Fibroblast of lung (primary cell): ENCODE measurements at regions not wholly inside any gene's neighbourhood (a gene's known extent, or its start where the extent isn't known, plus 50 kb on each side); places are given as distances from the start of the nearest gene placed in this dataset.

Experiments
- DNase-seq, 2 donors: peaks; one replicate each; pipeline versions ENCODE4 v3.0.0 to v3.0.0-alpha.2; 2010; ENCODE audit warnings: low read depth in 2 of 2
- H2AFZ ChIP-seq: 2 replicates; pipeline ENCODE4 v1.5.1; 2012; ENCODE audit warnings: low read length, control low read depth, inconsistent platforms
- H3K27ac ChIP-seq: 2 replicates; pipeline ENCODE4 v1.5.1; 2011; ENCODE audit warnings: low read length, control low read depth; ENCODE audit not compliant: insufficient read depth
- H3K27me3 ChIP-seq: 2 replicates; pipeline ENCODE4 v1.5.1; 2011; ENCODE audit warnings: mild to moderate bottlenecking, low read length; ENCODE audit not compliant: control insufficient read depth, insufficient read depth
- H3K36me3 ChIP-seq: 2 replicates; pipeline ENCODE4 v1.5.1; 2011; ENCODE audit warnings: low read length; ENCODE audit not compliant: control insufficient read depth, insufficient read depth
- H3K4me1 ChIP-seq: 2 replicates; pipeline ENCODE4 v1.5.1; 2011; ENCODE audit warnings: low read length; ENCODE audit not compliant: control insufficient read depth, insufficient read depth; ENCODE audit errors: extremely low read depth
- H3K4me2 ChIP-seq: 2 replicates; pipeline ENCODE4 v1.5.1; 2011; ENCODE audit warnings: low read length, control low read depth; ENCODE audit not compliant: insufficient read depth; ENCODE audit errors: extremely low read depth
- H3K4me3 ChIP-seq, 4 experiments: fragments of 200-600 bp in 1 of 4; sonication (generic) in 1 of 4; replicated peaks in 1 of 4; 2 replicates each; pipeline ENCODE4 v1.5.1; 2011 to 2016; ENCODE audit warnings: low read length in 4 of 4, low read depth in 3 of 4, mild to moderate bottlenecking in 3 of 4, control low read depth in 2 of 4, inconsistent platforms in 1 of 4, mixed read lengths in 1 of 4; ENCODE audit not compliant: insufficient read depth in 1 of 4; ENCODE audit errors: control extremely low read depth in 1 of 4
- H3K79me2 ChIP-seq: 2 replicates; pipeline ENCODE4 v1.5.1; 2012; ENCODE audit warnings: mild to moderate bottlenecking, low read length, inconsistent platforms; ENCODE audit not compliant: control insufficient read depth, insufficient read depth
- H3K9ac ChIP-seq: 2 replicates; pipeline ENCODE4 v1.5.1; 2011; ENCODE audit warnings: mild to moderate bottlenecking, low read length, control low read depth; ENCODE audit not compliant: insufficient read depth
- H3K9me3 ChIP-seq: 2 replicates; pipeline ENCODE4 v1.5.1; 2012; ENCODE audit warnings: low read depth, low read length; ENCODE audit not compliant: control insufficient read depth, insufficient read depth
- H4K20me1 ChIP-seq: 2 replicates; pipeline ENCODE4 v1.5.1; 2011; ENCODE audit warnings: low read length; ENCODE audit not compliant: control insufficient read depth, insufficient read depth; ENCODE audit errors: extremely low read depth
- CTCF ChIP-seq, 2 donors: IDR thresholded peaks in 1 of 2; conservative IDR thresholded peaks in 1 of 2; 1 replicate in 1 of 2; 2 replicates in 1 of 2; pipeline ENCODE4 v1.5.1; 2011 to 2012; ENCODE audit warnings: low read length in 2 of 2, control low read depth in 1 of 2, inconsistent platforms in 1 of 2, low read depth in 1 of 2, mild to moderate bottlenecking in 1 of 2
- EZH2 ChIP-seq: IDR thresholded peaks from 2 replicates; pipeline ENCODE4 v1.5.1; 2012; ENCODE audit warnings: low read length, control low read depth, mild to moderate bottlenecking; ENCODE audit errors: missing control alignments

DNA sequence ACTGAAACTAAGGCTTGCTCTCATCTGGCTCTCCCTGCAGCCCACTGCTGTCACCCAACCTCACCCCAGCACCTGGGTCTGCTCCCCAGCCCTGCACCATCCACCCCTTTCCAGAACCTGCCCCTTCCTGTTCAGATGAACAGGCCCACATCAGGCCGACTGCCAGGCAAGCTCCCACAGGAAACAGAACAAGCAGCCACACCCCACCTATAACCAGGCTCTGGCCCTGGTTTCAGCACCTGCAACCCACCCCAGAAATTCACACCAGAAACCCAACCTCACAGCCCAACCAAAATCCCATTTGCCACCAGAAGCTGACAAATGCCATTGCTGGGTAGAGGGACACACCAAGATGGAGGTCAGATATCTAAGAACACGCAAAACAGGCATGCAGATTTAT lies 159.2 kb upstream of the ID2 start:
- no peak overlapping the region for H3K4me3 ChIP-seq
- H3K36me3 ChIP-seq, result no peaks in the 10 kb centered on the region
- TF ChIP-seq EZH2, result no peak
- no peak for TF ChIP-seq CTCF (conservative IDR thresholded peaks at IDR 0.05 in 1 of 2, IDR thresholded peaks at IDR 0.05 in 1 of 2; ENCODE audit: low read depth in 1 of 2, low read length in 2 of 2)
- no peak overlapping the region for H3K4me2 ChIP-seq
- no peak overlapping the region for H3K27ac ChIP-seq
- peaks cover 3% of the 10 kb centered on the region for H3K27me3 ChIP-seq
- H3K9me3 ChIP-seq, result no peaks in the 10 kb centered on the region
- no peaks in the 10 kb centered on the region for H4K20me1 ChIP-seq
- no peaks in the 10 kb centered on the region for H3K4me1 ChIP-seq
- H3K79me2 ChIP-seq, result no peaks in the 10 kb centered on the region
- H3K9ac ChIP-seq, result no peak overlapping the region
- H2AFZ ChIP-seq, result no peak overlapping the region
- DNase-seq, result no peak

- H3K4me2 ChIP-seq, result no peak overlapping the region
- H3K27ac ChIP-seq, result no peak overlapping the region
- no peaks in the 10 kb centered on the region for H3K9me3 ChIP-seq
- H3K4me3 ChIP-seq, result no peak overlapping the region
- no peak for DNase-seq
- H4K20me1 ChIP-seq, result no peaks in the 10 kb centered on the region
- no peak overlapping the region for H3K9ac ChIP-seq
- no peaks in the 10 kb centered on the region for H3K36me3 ChIP-seq
- H3K79me2 ChIP-seq, result no peaks in the 10 kb centered on the region
- TF ChIP-seq CTCF (conservative IDR thresholded peaks at IDR 0.05 in 1 of 2, IDR thresholded peaks at IDR 0.05 in 1 of 2; ENCODE audit: low read depth in 1 of 2, low read length in 2 of 2) (no peak), EZH2 (no peak)
- peaks cover 3% of the 10 kb centered on the region for H3K27me3 ChIP-seq
- H3K4me1 ChIP-seq, result no peaks in the 10 kb centered on the region
- no peak overlapping the region for H2AFZ ChIP-seq
Observed at GRCh38 chr2:8524388-8524787, 157.5 kb upstream of the ID2 start.

- H3K9ac ChIP-seq, result no peak overlapping the region
- no peaks in the 10 kb centered on the region for H3K36me3 ChIP-seq
- no peak overlapping the region for H3K4me3 ChIP-seq
- no peak overlapping the region for H2AFZ ChIP-seq
- no peak for TF ChIP-seq EZH2
- TF ChIP-seq CTCF (conservative IDR thresholded peaks at IDR 0.05 in 1 of 2, IDR thresholded peaks at IDR 0.05 in 1 of 2; ENCODE audit: low read depth in 1 of 2, low read length in 2 of 2), result no peak
- no peak for DNase-seq
- H3K27me3 ChIP-seq, result peaks cover 3% of the 10 kb centered on the region
- H3K4me1 ChIP-seq, result no peaks in the 10 kb centered on the region
- H3K27ac ChIP-seq, result no peak overlapping the region
- H3K4me2 ChIP-seq, result no peak overlapping the region
- H4K20me1 ChIP-seq, result no peaks in the 10 kb centered on the region
- no peaks in the 10 kb centered on the region for H3K79me2 ChIP-seq
- no peaks in the 10 kb centered on the region for H3K9me3 ChIP-seq
Observed at GRCh38 chr2:8524823-8525222, 157.0 kb upstream of the ID2 start.
